ENCODE measurements at regions not wholly inside any gene's neighbourhood (a gene's known extent, or its start where the extent isn't known, plus 50 kb on each side); places are given as distances from the start of the nearest gene placed in this dataset.

- H3K36me3 ChIP-seq (replicated peaks; ENCODE audit: control insufficient read depth, insufficient read depth, low read length) = peaks cover 11% of the 10 kb centered on the region
- no peak overlapping the region for H3K4me3 ChIP-seq (ENCODE audit: insufficient read depth, low read depth, low read length)
- no peak for DNase-seq
- no peaks in the 10 kb centered on the region for H3K27me3 ChIP-seq (ENCODE audit: control insufficient read depth, insufficient read depth, low read length)
These were observed 234.1 kb downstream of the GLI2 start for GRCh38 chr2:120969613-120970355.

DNA sequence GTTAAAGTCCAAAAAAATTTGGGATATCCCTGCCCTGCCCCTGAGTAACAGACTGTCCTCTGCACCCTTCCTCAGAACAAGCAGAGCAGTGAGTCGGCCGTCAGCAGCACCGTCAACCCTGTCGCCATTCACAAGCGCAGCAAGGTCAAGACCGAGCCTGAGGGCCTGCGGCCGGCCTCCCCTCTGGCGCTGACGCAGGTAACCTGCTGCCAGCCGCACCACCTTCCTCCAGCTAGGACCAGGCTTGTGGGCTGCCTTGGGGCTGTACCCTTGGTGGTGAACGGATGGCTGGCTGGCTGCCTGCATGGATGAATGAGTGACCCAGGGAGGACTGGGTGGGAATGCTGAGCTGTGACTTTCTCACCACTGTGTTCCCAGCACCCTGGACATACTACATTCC, 236.2 kb downstream of the GLI2 start:
- Histone ChIP-seq H3K4me3 (ENCODE audit: insufficient read depth, low read depth, low read length) (no peak overlapping the region), H3K27me3 (ENCODE audit: control insufficient read depth, insufficient read depth, low read length) (no peaks in the 10 kb centered on the region), H3K36me3 (replicated peaks; ENCODE audit: control insufficient read depth, insufficient read depth, low read length) (peaks cover 21% of the 10 kb centered on the region)
- no peak for DNase-seq

GRCh38 chr2:120972286-120972685, 236.6 kb downstream of the GLI2 start:
- H3K4me3 ChIP-seq (ENCODE audit: insufficient read depth, low read depth, low read length) = no peak overlapping the region
- peaks cover 21% of the 10 kb centered on the region for H3K36me3 ChIP-seq (replicated peaks; ENCODE audit: control insufficient read depth, insufficient read depth, low read length)
- H3K27me3 ChIP-seq (ENCODE audit: control insufficient read depth, insufficient read depth, low read length) = no peaks in the 10 kb centered on the region
- DNase-seq = no peak

DNA sequence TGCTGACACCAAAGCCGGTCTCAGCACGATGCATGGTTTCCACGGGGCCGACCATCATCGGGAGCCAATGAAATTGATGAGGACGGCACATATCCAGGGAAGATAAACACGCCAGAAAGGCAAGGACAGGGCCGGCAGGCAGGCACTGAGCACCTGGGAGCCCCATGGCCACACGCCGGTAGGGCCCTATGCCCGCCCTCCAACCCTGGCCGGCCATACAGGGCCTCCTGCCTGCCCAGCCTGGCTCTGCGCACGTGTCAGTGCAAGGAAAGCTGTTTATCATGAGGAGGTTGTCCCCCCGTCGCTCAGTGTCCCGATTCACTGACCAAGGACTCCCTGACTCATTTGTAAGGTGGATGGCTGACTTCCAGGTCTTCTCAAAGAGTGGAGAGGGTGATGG, 237.5 kb downstream of the GLI2 start:
- H3K36me3 ChIP-seq (replicated peaks; ENCODE audit: control insufficient read depth, insufficient read depth, low read length) = peaks cover 21% of the 10 kb centered on the region
- no peaks in the 10 kb centered on the region for H3K27me3 ChIP-seq (ENCODE audit: control insufficient read depth, insufficient read depth, low read length)
- DNase-seq = no peak
- H3K4me3 ChIP-seq (ENCODE audit: insufficient read depth, low read depth, low read length) = no peak overlapping the region

DNA sequence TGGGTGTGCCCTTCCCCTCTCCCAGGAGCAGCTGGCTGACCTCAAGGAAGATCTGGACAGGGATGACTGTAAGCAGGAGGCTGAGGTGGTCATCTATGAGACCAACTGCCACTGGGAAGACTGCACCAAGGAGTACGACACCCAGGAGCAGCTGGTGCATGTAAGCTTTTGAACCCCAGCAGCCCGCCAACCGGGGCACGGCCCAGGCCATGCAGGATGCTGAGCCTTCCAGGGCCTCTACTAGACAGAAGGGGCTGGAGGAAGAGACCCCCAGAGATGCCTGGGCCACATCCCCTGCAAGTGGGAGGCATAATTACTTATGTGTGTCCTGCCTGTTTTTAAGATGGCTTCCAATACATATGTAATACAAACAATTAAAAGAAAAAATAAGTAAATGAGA, 239.3 kb downstream of the GLI2 start:
- DNase-seq = no peak
- H3K36me3 ChIP-seq (replicated peaks; ENCODE audit: control insufficient read depth, insufficient read depth, low read length) = peaks cover 22% of the 10 kb centered on the region

GRCh38 chr2:120976501-120977307, 241.0 kb downstream of the GLI2 start:
- DNase-seq = no peak
- H3K27me3 ChIP-seq (ENCODE audit: control insufficient read depth, insufficient read depth, low read length) = no peaks in the 10 kb centered on the region
- no peak overlapping the region for H3K4me3 ChIP-seq (ENCODE audit: insufficient read depth, low read depth, low read length)
- peaks cover 16% of the 10 kb centered on the region for H3K36me3 ChIP-seq (replicated peaks; ENCODE audit: control insufficient read depth, insufficient read depth, low read length)

More for the DNA sequence above, 239.3 kb downstream of the GLI2 start:
- H3K27me3 ChIP-seq (ENCODE audit: control insufficient read depth, insufficient read depth, low read length) = no peaks in the 10 kb centered on the region
- no peak overlapping the region for H3K4me3 ChIP-seq (ENCODE audit: insufficient read depth, low read depth, low read length)

DNA sequence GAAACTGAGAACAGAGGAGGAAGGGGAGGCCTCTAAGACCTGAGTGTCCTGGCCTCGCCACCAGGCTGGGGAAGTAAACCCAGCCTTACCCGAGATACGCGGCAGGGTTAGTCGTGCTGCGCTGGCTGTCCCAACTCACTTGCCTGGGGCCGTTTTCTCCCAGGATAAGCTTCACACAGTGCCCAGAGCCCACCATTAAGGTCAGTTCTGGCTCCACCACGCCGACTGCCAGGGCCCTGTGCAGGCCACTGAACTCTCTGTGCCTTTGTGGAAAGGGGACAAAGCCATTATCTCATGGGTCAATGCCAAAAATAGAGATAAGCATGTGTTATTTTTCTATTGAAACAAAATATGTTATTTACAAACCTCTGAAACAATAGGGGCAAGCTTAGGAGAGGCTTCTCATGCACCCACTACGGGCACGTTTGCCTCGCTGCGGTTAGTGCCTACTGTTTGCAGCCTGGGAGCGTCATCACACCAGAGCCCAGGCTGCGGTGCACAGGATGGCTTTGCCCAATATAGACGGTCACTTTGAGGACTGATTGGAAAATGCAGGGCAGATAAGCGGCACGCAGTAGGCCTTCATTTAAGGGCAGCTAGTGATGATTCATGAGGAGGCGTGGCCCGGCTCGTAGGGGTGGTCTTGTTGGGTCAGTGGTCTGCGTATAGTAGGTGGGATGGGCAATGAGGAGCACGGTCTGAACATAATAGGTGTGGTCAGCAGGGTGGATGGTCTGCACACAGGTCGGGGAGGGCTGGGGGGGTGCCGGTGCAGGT, 242.1 kb downstream of the GLI2 start:
- Histone ChIP-seq H3K27me3 (ENCODE audit: control insufficient read depth, insufficient read depth, low read length) (no peaks in the 10 kb centered on the region), H3K36me3 (replicated peaks; ENCODE audit: control insufficient read depth, insufficient read depth, low read length) (peaks cover 11% of the 10 kb centered on the region), H3K4me3 (ENCODE audit: insufficient read depth, low read depth, low read length) (no peak overlapping the region)
- DNase-seq = no peak

DNA sequence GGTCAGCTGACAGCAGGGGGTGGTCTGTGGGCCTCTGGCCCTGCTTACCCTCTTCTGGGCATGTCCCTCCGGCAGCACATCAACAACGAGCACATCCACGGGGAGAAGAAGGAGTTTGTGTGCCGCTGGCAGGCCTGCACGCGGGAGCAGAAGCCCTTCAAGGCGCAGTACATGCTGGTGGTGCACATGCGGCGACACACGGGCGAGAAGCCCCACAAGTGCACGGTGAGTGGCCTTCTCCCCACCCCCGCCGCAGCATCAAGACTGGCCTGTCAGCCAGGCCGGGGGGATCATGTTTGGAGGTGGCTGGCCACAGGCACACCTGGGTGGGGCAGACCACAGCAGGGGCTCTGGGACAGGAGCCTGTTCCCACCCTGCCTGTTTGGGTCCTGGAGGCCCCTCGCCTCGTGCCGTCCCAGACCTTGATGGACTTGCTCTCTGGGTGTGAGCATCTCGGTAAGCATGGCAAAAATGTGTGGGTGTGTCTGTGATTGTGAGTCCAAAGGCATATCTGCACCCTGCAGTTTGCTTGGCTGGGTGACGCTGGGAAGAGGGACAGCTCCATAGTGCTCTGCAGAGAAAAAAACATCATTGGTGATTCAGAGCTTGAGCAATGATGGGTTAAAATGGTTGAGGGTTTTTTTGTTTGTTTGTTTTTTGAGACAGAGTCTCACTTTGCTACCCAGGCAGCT, 242.8 kb downstream of the GLI2 start:
- Histone ChIP-seq H3K27me3 (ENCODE audit: control insufficient read depth, insufficient read depth, low read length) (no peaks in the 10 kb centered on the region), H3K4me3 (ENCODE audit: insufficient read depth, low read depth, low read length) (no peak overlapping the region), H3K36me3 (replicated peaks; ENCODE audit: control insufficient read depth, insufficient read depth, low read length) (peaks cover 13% of the 10 kb centered on the region)
- no peak for DNase-seq

- Histone ChIP-seq H3K4me3 (ENCODE audit: insufficient read depth, low read depth, low read length) (no peak overlapping the region), H3K27me3 (ENCODE audit: control insufficient read depth, insufficient read depth, low read length) (no peaks in the 10 kb centered on the region), H3K36me3 (replicated peaks; ENCODE audit: control insufficient read depth, insufficient read depth, low read length) (peaks cover 16% of the 10 kb centered on the region)
- DNase-seq = no peak
These were observed 243.7 kb downstream of the GLI2 start for GRCh38 chr2:120979398-120979797.

GRCh38 chr2:120979921-120980320, 244.3 kb downstream of the GLI2 start:
- Histone ChIP-seq H3K27me3 (ENCODE audit: control insufficient read depth, insufficient read depth, low read length) (no peaks in the 10 kb centered on the region), H3K36me3 (replicated peaks; ENCODE audit: control insufficient read depth, insufficient read depth, low read length) (peaks cover 16% of the 10 kb centered on the region), H3K4me3 (ENCODE audit: insufficient read depth, low read depth, low read length) (no peak overlapping the region)
- no peak for DNase-seq

GRCh38 chr2:120981443-120981842, 245.8 kb downstream of the GLI2 start:
- Histone ChIP-seq H3K4me3 (ENCODE audit: insufficient read depth, low read depth, low read length) (no peak overlapping the region), H3K27me3 (ENCODE audit: control insufficient read depth, insufficient read depth, low read length) (no peaks in the 10 kb centered on the region), H3K36me3 (replicated peaks; ENCODE audit: control insufficient read depth, insufficient read depth, low read length) (peaks cover 15% of the 10 kb centered on the region)
- DNase-seq = no peak

- H3K36me3 ChIP-seq (replicated peaks; ENCODE audit: control insufficient read depth, insufficient read depth, low read length) = peaks cover 24% of the 10 kb centered on the region
- peak; percentile 84 for DNase-seq
- H3K4me3 ChIP-seq (ENCODE audit: insufficient read depth, low read depth, low read length) = no peak overlapping the region
- H3K27me3 ChIP-seq (ENCODE audit: control insufficient read depth, insufficient read depth, low read length) = no peaks in the 10 kb centered on the region
These were observed 246.9 kb downstream of the GLI2 start for GRCh38 chr2:120982598-120982997.

- no peak for DNase-seq
- peaks cover 24% of the 10 kb centered on the region for H3K36me3 ChIP-seq (replicated peaks; ENCODE audit: control insufficient read depth, insufficient read depth, low read length)
These were observed 247.7 kb downstream of the GLI2 start for GRCh38 chr2:120983344-120983743.

DNA sequence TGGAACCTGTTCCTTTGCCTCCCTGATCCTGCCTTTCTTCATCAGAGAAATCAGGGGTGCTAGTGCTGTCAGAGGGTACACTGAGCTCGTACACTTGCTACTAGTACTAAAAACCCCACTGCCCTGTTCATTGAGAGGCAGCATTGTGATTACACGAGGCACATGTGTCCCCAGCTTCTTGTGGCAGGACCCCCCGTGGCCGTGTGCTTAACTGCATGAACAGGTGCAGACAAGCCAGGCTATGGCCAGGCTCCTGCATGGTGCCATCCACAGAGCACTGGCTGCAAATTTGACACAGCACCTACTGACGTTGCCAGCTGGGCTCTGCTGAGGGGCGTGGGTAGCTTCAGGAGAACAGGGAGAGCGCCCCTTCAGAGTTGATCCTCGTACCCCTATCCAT, 248.4 kb downstream of the GLI2 start:
- Histone ChIP-seq H3K27me3 (ENCODE audit: control insufficient read depth, insufficient read depth, low read length) (no peaks in the 10 kb centered on the region), H3K4me3 (ENCODE audit: insufficient read depth, low read depth, low read length) (no peak overlapping the region), H3K36me3 (replicated peaks; ENCODE audit: control insufficient read depth, insufficient read depth, low read length) (peaks cover 22% of the 10 kb centered on the region)
- no peak for DNase-seq

More at GRCh38 chr2:120983344-120983743, 247.7 kb downstream of the GLI2 start:
- H3K4me3 ChIP-seq (ENCODE audit: insufficient read depth, low read depth, low read length) = no peak overlapping the region
- H3K27me3 ChIP-seq (ENCODE audit: control insufficient read depth, insufficient read depth, low read length) = no peaks in the 10 kb centered on the region
